Mucosa of descending colon (tissue), 3 donors: ENCODE measurements at regions not wholly inside any gene's neighbourhood (a gene's known extent, or its start where the extent isn't known, plus 50 kb on each side); places are given as distances from the start of the nearest gene placed in this dataset.

Source experiments
- ATAC-seq: fragments of 200-7000 bp; cut with Tn5 transposase; one replicate; pipeline ENCODE4 v1.9.1; 2020; ENCODE audit warnings: mild to moderate bottlenecking, moderate library complexity
- DNase-seq, 3 donors: peaks; one replicate each; pipeline ENCODE4 v3.0.0-alpha.2; 2020
- H3K36me3 ChIP-seq: fragments of 200-600 bp; one replicate; pipeline ENCODE4 v1.8.0; 2021; ENCODE audit warnings: low read depth, mild to moderate bottlenecking
- H3K4me1 ChIP-seq: fragments of 200-600 bp; one replicate; pipeline ENCODE4 v1.8.0; 2021; ENCODE audit warnings: low read depth, mild to moderate bottlenecking
- H3K4me3 ChIP-seq: fragments of 200-600 bp; one replicate; pipeline ENCODE4 v1.8.0; 2021; ENCODE audit warnings: mild to moderate bottlenecking
- H3K9me3 ChIP-seq: fragments of 200-600 bp; one replicate; pipeline ENCODE4 v1.8.0; 2021; ENCODE audit warnings: mild to moderate bottlenecking
- intact Hi-C, 2 donors: fragments of 100-400 bp; cut with DNase I in 1 of 2; cut with micrococcal nuclease in 1 of 2; formaldehyde crosslinking; loops; one replicate each; pipeline versions ENCODE4 v1.11.0 to v1.11.1; 2022; cut with DNase I, micrococcal nuclease
- TF ChIP-seq, protein P1 (sequence below): fragments of 200-600 bp; IDR thresholded peaks from one replicate; pipeline ENCODE4 v1.8.0; 2022; ENCODE audit warnings: antibody characterized with exemption, mild to moderate bottlenecking
- donor health status: DM: no; HTN: no; CAD: no; lungs with moderate emphysema.
- donor health status: DM: no; HTN: no; CAD: no.
- donor health status: DM: no; HTN: yes; CAD: no.

DNA sequence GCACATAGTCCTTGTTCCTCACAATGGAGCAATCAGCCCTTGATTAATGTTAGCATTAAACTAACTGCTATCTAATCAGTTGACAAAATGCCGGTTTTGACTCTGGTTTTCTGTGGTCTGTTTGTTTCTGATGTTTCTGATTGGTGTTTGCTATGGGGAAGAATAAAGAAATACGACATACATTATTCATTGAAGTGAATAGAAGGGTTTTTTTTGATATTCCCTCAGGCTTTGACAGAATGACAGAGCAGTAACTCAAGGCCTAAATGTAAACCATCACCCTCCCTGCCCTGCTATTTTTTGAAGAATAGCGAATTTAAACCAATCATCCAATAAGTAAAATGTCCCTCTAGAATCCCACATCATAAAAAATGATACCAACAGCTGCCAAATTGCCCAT, 65.5 kb upstream of the HS3ST1 start:
- ATAC-seq (no peak), DNase-seq (no peak)
- TF ChIP-seq, protein P1, sequence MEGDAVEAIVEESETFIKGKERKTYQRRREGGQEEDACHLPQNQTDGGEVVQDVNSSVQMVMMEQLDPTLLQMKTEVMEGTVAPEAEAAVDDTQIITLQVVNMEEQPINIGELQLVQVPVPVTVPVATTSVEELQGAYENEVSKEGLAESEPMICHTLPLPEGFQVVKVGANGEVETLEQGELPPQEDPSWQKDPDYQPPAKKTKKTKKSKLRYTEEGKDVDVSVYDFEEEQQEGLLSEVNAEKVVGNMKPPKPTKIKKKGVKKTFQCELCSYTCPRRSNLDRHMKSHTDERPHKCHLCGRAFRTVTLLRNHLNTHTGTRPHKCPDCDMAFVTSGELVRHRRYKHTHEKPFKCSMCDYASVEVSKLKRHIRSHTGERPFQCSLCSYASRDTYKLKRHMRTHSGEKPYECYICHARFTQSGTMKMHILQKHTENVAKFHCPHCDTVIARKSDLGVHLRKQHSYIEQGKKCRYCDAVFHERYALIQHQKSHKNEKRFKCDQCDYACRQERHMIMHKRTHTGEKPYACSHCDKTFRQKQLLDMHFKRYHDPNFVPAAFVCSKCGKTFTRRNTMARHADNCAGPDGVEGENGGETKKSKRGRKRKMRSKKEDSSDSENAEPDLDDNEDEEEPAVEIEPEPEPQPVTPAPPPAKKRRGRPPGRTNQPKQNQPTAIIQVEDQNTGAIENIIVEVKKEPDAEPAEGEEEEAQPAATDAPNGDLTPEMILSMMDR: no peak
- Histone ChIP-seq H3K9me3 (no peaks in the 10 kb centered on the region), H3K36me3 (no peaks in the 10 kb centered on the region), H3K4me3 (no peak overlapping the region), H3K4me1 (no peaks in the 10 kb centered on the region)
- intact Hi-C loops: no loop called here

DNA sequence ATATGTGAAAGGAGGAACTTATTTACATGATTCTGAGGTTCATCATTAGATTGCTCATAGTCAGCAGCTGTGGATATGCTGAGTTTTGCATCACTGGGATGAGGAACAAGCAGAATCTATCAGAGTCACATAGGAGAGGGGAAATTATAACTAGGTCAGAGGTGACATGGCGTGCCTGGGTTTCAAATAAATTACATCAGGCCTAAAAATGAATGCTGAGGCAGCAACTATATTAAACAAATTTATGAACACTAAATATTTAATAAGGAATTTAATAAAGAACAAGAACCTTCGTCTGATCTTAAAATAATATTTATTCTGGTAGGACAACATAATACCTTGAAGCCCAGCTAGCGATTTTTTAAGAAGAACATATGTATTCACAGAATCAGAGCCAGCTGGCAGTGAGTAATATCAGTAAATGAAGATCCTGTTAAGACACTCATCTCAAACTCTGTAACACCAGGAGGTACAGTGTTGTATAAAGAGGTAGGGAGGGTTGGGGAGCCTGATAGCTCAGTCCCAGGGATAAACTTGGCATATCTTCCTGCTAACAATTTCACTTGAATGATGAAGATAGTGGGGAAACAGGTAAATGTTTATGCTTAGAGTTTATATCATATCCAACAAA, 60.9 kb upstream of the HS3ST1 start:
- ATAC-seq (peak; percentile 20), DNase-seq (peak in 1 of 3 donors; percentile 8)
- H3K9me3 ChIP-seq: no peaks in the 10 kb centered on the region
- H3K36me3 ChIP-seq: no peaks in the 10 kb centered on the region
- no peak overlapping the region for H3K4me3 ChIP-seq
- TF ChIP-seq, protein P1: no peak
- H3K4me1 ChIP-seq: no peaks in the 10 kb centered on the region
- intact Hi-C loops: no loop called here

GRCh38 chr4:11488657-11489452, 60.2 kb upstream of the HS3ST1 start:
- TF ChIP-seq, protein P1: no peak
- ATAC-seq (peak; percentile 34), DNase-seq (peak in 1 of 3 donors; percentile 10)
- H3K36me3 ChIP-seq: no peaks in the 10 kb centered on the region
- no peaks in the 10 kb centered on the region for H3K9me3 ChIP-seq
- no peaks in the 10 kb centered on the region for H3K4me1 ChIP-seq
- no peak overlapping the region for H3K4me3 ChIP-seq
- intact Hi-C loops: no loop called here

- DNase-seq: peak in 1 of 3 donors; percentile 22
- intact Hi-C loops: no loop called here
- peak; percentile 78 for ATAC-seq
- no peaks in the 10 kb centered on the region for H3K9me3 ChIP-seq
- TF ChIP-seq, protein P1: no peak
- H3K36me3 ChIP-seq: no peaks in the 10 kb centered on the region
- no peak overlapping the region for H3K4me3 ChIP-seq
- H3K4me1 ChIP-seq: no peaks in the 10 kb centered on the region
Observed at GRCh38 chr4:11487868-11488544, 59.3 kb upstream of the HS3ST1 start.

DNA sequence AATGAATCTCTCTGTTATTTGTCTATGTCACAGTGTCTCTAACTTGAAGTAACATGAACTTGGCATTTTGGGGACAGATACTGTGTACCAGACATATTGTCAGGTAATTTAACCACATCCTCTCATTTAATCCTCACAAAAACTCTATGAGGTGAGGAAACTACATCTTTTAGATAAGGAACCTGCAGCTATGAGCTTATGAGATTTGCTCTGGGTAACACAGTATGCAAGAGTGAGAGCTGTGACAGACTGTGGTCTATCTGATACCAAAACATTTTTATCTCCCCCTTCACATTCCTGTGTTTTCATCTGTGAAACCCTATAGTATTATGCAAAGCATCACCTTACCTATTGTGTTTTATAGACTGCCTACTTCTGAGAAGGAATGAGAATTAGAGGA, 58.4 kb upstream of the HS3ST1 start:
- H3K4me1 ChIP-seq: no peaks in the 10 kb centered on the region
- intact Hi-C loops: no loop called here
- H3K36me3 ChIP-seq: no peaks in the 10 kb centered on the region
- no peak for ATAC-seq
- TF ChIP-seq, protein P1: no peak
- no peak overlapping the region for H3K4me3 ChIP-seq
- no peak for DNase-seq
- no peaks in the 10 kb centered on the region for H3K9me3 ChIP-seq
